ENCODE measurements at regions not wholly inside any gene's neighbourhood (a gene's known extent, or its start where the extent isn't known, plus 50 kb on each side); places are given as distances from the start of the nearest gene placed in this dataset.
"Not testable (repeated sequence)": the region's sequence is repeated elsewhere in the genome, so short reads cannot be mapped to it uniquely, and the experiment has no call there.

DNA sequence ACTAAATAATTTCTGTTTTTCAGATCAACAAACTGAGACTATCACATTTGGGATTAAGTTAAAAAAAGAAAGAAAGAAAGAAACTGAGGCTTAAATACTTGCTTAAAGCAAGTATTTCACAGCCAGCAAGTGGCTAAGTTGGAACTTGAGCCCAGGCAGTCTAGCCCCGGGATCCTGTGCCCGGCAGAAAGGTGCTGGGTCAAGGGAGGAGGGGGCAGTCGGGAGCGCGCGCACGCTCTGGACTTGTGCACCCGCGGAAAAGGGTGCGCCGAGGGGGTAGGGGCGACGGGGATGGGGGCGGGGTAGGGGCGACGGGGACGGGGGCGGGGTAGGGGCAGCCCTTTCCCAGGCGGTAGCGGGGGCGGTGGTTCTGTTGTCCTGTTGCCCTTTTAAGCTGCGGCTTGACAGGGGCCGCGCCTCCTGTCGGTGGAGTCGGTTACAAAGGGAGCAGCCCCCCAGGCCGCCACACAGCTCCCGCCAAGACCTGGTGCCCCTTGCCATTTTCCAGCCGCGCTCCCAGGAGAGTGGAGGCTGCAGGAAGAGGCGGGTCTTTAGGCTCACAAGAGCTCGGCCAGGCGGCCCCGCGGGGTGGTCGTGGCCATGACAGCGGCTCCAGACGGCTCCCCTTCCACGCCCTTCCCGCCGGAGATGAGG, 60.6 kb downstream of the GOLGA8T start:
- not testable (repeated sequence) for DNase-seq

DNA sequence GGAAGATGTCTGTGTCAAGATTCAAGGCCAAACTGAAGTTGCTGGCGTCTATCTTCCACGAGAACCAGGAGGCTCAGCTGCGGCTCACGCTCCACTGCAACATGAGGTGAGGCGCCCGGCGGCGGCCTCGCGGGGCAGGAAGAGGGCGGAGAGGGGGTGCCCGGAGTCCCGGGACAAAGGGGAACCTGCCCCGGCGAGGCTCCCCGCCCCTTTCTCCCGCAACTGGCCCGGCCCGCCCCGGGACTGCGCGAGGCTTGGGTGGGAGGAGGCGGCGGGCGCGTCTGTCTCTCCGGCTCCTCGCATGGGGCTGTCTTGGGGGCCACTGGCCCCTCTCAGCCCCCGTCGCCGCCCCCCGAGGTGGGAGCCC, 61.1 kb downstream of the GOLGA8T start:
- DNase-seq = peak; percentile 0

DNA sequence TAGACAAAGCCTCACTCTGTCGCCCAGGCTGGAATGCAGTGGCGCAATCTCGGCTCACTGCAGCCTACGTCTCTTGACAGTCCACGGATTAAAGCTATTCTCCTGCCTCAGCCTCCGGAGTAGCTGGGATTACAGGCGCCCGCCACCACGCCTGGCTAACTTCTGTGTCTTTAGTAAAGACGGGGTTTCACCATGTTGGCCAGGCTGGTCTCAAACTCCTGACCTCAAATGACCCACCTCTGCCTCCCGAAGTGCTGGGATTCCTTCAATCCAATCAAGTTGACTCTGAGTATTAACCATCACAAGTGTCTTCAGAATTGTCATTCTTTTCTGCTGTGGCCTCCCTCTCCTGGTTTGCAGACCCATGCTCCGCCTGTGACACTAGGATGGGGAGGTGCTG, 61.9 kb downstream of the GOLGA8T start:
- not testable (repeated sequence) for DNase-seq

DNA sequence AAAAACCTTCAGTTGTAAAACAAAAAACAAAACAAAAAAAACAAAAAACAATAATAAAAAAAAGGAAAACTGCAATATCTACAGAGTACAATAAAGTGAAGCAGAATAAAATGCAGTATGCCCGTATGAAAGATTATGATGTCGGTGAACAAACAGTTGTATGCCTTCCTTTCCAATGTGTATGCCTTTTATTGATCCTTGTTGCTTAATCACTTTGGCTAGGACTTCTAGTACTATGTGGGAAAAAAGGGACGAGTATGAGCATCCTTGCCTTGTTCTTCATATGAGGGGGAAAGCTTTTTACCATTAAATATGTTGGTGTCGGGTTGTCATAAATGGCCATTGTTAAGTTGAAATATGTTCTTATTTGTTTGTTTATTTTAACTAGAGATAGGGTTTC, 66.7 kb downstream of the GOLGA8T start:
- not testable (repeated sequence) for DNase-seq

DNA sequence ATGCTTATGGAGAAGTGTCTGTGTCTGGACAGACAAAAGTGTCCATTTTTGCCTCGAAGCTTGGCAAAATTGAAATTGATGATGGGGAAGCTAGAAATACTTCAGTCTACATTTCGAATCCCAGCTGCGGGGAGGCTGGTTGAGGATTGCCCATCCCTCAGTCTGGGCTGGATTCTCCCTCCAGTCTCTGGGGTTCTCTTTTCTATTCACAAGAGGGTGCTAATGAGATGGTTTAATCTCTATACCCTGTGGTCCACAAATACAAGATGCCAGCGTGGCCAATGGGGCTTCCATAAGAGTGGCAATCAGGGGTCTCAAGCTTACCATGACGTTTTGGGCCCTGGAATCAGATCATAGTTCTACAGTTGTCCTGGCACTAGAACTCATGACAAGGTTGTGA, 78.9 kb downstream of the GOLGA8T start:
- not testable (repeated sequence) for DNase-seq

DNA sequence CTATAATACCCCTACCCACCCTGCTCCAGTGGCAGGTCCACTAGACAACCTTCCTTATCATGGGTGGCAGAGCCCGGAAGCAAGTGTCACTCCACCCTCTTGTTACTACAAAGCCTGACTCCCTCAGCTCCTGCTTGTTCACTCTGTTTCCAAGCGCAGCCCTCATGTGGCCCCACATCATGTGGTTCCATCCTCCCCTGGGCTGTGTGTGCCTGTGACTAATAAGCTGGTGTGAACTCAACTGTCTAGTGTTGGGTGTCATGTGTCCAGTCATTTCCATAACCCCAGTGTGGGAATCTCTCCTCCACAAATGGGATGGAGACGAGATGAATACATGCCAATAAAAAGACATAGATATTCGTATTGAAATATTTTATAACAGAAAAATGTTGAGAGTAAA, 87.0 kb downstream of the GOLGA8T start:
- not testable (repeated sequence) for DNase-seq

DNA sequence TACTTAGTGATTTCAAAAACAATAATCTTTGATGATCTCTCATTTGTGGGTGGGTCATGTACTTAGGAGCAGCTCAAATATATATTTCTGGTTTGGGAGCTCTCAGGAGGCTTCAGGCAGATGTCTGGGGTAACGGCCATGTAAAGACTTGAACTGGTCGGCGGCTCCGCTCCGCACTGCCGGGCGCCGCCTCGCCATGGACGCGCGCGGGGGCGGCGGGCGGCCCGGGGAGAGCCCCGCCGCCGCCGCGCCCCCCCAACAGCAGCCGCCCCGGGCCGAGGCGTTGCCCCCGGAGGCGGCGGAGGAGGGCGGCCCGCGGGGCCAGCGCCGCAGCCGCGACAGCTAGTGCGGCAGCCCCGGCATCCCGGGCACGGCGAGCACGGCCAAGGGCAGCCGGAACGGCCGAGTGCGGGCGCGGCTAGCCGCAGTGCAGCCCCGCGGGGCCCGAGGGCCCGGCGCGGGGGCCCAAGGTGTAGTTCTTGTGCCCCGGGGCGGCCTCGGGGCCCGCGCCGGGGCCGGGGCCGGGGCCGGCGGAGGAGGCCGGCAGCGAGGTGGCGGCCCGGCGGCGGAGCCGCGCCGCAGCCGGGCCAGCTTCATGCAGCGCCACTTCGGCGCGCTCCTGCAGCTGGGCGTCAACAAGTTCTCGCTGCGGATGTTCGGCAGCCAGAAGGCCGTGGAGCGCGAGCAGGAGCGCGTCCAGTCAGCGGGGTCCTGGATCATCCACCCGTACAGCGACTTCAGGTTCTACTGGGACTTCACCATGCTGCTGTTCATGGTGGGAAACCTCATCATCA, 88.1 kb downstream of the GOLGA8T start:
- not testable (repeated sequence) for DNase-seq

DNA sequence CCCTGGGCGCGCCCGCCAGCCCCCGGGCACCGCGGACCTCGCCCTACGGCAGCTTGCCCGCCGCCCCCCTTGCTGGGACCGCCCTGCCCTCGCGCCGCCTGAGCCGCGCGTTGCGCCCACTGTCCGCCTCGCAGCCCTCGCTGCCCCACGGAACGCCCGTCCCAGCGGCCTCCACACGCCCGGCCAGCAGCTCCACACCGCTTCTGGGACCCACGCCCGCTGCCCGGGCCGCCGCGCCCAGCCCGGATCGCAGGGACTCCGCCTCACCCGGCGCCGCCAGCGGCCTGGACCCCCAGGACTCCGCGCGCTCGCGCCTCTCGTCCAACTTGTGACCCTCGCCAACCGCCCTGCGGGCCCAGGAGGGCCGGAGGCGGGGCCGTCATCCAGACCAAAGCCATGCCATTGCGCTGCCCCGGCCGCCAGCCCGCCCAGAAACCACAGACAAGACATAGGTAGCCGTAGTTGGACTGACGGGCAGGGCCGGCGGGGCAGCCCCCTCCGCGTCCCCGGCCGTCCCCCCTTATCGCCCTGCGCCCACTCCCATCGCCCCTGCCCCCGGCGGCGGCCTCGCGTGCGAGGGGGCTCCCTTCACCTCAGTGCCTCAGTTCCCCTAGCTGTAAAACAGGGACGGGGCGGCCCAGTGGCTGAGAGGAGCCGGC, 90.5 kb downstream of the GOLGA8T start:
- not testable (repeated sequence) for DNase-seq

DNA sequence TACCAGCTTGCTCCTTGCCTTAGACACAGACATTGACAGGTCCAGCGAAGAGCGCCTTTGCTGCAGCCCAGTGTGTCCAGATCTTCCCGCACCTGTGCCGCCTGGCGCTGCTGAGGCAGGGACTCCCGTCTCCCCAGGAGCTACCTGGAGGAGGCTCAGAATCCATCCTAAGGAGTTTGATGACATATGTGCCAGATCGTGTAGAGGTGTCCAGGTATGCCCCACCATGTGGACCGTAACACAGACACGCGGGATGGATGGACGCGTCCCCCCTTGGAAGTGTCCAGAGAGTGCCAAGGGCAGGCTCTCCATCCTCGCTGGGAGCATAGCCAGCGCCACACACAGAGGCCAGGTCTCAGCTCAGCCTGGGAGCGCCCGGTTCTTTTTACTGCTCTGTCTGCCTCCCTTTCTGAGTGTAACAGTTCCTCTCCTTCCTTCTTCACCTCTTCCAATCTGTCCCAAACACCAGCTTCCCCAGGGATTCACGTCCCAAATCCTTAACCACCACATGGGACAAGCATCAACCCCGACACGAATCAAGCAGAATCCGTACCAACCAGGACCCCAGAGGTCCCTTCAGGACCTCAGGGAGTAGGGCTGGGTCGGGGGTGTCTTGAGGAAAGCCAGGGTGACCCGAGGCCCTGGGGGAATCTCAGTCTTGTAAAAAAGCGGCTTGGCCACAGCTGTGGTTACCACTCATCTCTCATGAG, 126.7 kb downstream of the GOLGA8T start:
- not testable (repeated sequence) for DNase-seq

DNA sequence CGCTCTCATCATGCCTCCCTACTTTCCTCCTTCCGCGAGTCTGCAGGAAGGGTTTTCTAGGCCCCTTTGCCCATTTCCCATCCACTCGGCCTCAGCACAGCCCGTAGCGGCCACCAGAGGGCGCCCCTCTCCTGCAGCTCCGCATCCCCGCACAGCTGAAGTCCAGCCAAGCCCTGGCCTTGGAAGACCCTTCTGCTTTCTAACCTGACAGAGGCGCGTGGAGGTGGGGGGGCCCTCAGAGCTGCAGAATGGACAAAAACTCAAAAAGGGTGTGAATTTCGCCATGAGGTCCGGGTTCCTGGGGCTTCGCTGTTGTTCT, 127.2 kb downstream of the GOLGA8T start:
- not testable (repeated sequence) for DNase-seq

DNA sequence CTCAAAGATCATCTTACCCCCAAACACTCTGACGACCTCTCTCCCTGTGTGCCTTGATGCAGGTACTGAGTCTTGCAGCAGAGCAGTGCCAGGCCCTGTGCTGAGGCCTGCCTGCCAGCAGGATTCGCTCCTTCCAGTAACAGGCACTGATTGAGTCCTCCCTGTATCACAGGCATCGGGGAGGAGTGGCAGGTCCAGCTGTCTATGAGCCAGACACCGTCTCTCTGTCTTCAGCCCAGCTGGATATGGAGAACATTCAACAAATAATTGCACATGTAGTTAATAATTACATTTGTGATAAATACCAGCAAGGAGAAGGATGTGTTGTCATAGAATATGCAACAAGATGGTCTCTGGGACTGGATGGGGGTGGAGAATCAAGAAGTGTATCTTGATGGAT, 129.1 kb downstream of the GOLGA8T start:
- DNase-seq = not testable (repeated sequence)

DNA sequence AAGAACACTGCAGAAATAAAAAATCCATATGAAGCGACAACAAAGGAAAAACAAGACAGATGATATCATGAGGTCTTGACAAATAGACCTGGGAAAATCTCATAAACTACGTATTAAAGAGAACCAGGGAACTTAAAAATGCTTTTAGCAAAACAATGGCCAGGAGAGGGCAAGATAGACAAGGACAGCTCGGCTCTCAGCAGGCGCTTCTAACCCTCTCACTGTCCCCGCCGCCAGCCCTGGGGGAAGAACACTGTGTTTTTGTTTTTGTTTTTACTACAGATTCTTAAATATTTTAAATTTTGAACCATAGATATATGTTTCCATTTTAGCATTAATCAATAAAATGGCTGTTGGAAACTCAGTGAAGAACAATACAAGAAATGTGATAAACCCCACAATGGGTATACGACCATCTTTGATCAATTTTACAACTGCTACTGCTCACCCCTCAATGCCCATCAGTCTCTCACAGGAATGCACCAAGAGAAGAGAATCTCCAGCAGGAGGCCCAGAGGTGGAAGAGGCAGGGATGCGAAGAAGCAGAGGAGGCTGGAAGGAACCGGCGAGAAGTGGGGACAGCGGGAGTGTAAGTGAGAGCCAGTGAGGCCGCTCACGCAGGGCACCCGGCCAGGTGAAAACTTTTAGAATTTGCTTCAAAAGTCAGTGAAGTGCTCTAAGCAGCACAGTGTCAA, 98.0 kb downstream of the CHRFAM7A start:
- not testable (repeated sequence) for DNase-seq

DNA sequence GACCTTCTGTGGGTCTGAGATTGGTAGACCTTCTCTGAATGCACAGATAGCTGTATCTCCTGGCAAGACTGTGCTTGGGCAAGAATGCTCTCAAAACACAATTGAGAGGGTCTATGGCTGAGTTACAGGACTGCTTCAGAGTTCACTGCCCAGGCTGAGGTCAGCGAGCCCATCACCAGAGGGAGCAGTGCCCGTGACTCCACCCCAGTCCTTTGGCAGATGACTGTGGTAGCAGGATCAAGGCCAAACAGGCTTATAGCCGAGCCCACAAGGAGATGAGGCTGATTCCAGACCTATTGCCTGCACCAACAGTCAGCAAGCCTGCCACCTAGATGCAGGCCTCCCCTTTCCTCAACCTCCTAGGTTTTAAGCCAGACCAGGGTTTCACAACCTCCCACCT, 89.4 kb downstream of the CHRFAM7A start:
- DNase-seq = not testable (repeated sequence)
